Uterus (tissue), 3 donors: ENCODE measurements at regions not wholly inside any gene's neighbourhood (a gene's known extent, or its start where the extent isn't known, plus 50 kb on each side); places are given as distances from the start of the nearest gene placed in this dataset.

Experiments
- DNase-seq, 2 donors: peaks; one replicate each; pipeline ENCODE4 v3.0.0-alpha.2; 2019 to 2020
- H3K27ac ChIP-seq, 2 donors: fragments of 200-600 bp; sonication (generic); 1 replicate in 1 of 2; 2 replicates in 1 of 2; pipeline ENCODE4 v1.5.1; 2016 to 2018
- H3K27me3 ChIP-seq, 2 donors: fragments of 200-600 bp; sonication (generic); one replicate each; pipeline ENCODE4 v1.5.1; 2018 to 2019; ENCODE audit warnings: control low read depth in 1 of 2
- H3K36me3 ChIP-seq, 2 donors: fragments of 200-600 bp; sonication (generic); one replicate each; pipeline ENCODE4 v1.5.1; 2019; ENCODE audit warnings: control low read depth in 1 of 2
- H3K4me1 ChIP-seq, 2 donors: fragments of 200-600 bp; sonication (generic); one replicate each; pipeline ENCODE4 v1.5.1; 2018 to 2019; ENCODE audit warnings: control low read depth in 1 of 2
- H3K4me3 ChIP-seq, 2 donors: fragments of 200-600 bp; sonication (generic); 1 replicate in 1 of 2; 2 replicates in 1 of 2; pipeline ENCODE4 v1.5.1; 2018 to 2019; ENCODE audit warnings: mild to moderate bottlenecking in 1 of 2
- H3K9me3 ChIP-seq, 2 donors: fragments of 200-600 bp; sonication (generic); one replicate each; pipeline ENCODE4 v1.5.1; 2019; ENCODE audit warnings: control low read depth in 1 of 2
- CTCF ChIP-seq, 4 experiments: fragments of 200-600 bp in 2 of 4; fragments of 450-650 bp in 2 of 4; sonication (generic) in 2 of 4; IDR thresholded peaks; one replicate each; pipeline ENCODE4 v1.5.1; 2016 to 2019; ENCODE audit warnings: antibody characterized with exemption in 4 of 4, mild to moderate bottlenecking in 2 of 4, moderate library complexity in 1 of 4
- POLR2A ChIP-seq, 2 donors: fragments of 450-650 bp; IDR thresholded peaks; one replicate each; pipeline ENCODE4 v1.6.1; 2016; ENCODE audit warnings: antibody characterized with exemption in 2 of 2, mild to moderate bottlenecking in 1 of 2, moderate library complexity in 1 of 2
- intact Hi-C: fragments of 100-400 bp; cut with DNase I; formaldehyde crosslinking; loops from one replicate; pipeline ENCODE4 v1.15.1; 2023; ENCODE audit warnings: low total_unique reads
- donor health status: DM: yes; HTN: yes; CAD: no.

DNA sequence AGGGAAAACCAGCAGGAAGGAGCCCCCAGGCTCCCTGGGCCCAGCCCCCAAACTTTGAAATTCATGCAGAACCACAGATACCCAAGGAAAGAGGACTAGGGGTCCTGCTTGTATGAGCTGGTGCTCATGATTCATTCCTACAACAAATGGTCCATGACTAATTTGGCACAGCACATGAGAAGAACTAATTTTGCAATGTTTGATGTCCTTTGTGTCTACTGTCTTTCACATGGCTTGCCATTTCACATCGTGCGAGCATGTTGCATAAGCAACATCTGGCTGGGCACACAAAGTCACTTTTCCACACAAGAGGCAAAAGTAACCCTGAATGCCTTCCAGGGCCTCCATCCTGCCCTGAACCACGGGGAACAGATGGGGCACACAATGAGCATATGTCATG, 149.6 kb upstream of the APCDD1 start:
- no peaks in the 10 kb centered on the region for H3K4me1 ChIP-seq
- H3K4me3 ChIP-seq: no peak overlapping the region
- no peak for DNase-seq
- no peaks in the 10 kb centered on the region for H3K36me3 ChIP-seq
- no peaks in the 10 kb centered on the region for H3K9me3 ChIP-seq
- TF ChIP-seq CTCF (IDR thresholded peaks at IDR 0.05) (no peak), POLR2A (IDR thresholded peaks at IDR 0.05) (no peak)
- intact Hi-C loops: no loop called here
- H3K27ac ChIP-seq: no peak overlapping the region
- H3K27me3 ChIP-seq: no peaks in the 10 kb centered on the region

GRCh38 chr18:10306779-10307178, 147.7 kb upstream of the APCDD1 start:
- no peaks in the 10 kb centered on the region for H3K4me1 ChIP-seq
- TF ChIP-seq CTCF (IDR thresholded peaks at IDR 0.05) (no peak), POLR2A (IDR thresholded peaks at IDR 0.05) (no peak)

GRCh38 chr18:10308154-10308553, 146.3 kb upstream of the APCDD1 start:
- DNase-seq: no peak
- Histone ChIP-seq H3K36me3 (no peaks in the 10 kb centered on the region), H3K4me1 (no peaks in the 10 kb centered on the region), H3K9me3 (no peaks in the 10 kb centered on the region), H3K4me3 (no peak overlapping the region), H3K27me3 (no peaks in the 10 kb centered on the region), H3K27ac (no peak overlapping the region)
- intact Hi-C loops: no loop called here
- TF ChIP-seq CTCF (IDR thresholded peaks at IDR 0.05) (no peak), POLR2A (IDR thresholded peaks at IDR 0.05) (no peak)

More at GRCh38 chr18:10306779-10307178, 147.7 kb upstream of the APCDD1 start:
- Histone ChIP-seq H3K27ac (no peak overlapping the region), H3K36me3 (no peaks in the 10 kb centered on the region), H3K9me3 (no peaks in the 10 kb centered on the region), H3K4me3 (no peak overlapping the region), H3K27me3 (no peaks in the 10 kb centered on the region)
- DNase-seq: no peak
- intact Hi-C loops: no loop called here

DNA sequence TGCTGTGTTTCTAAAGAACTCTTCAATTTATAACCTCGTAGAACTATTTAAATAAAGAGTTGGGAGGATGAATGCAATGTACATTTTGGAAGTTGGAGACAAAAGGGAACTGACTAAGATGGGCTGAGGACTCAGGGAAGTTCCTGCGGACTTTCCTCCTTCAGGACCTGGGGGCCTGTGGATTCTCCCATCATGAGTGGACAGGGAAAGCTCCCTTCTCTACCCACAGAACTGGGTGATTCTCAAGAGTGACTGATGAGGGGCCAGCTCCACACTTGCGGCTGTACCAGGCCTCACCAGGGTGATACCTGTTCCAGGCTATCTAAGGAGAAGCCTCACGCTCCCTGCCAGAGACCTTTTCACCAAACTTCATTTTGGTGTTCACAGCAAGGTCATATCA, 143.8 kb upstream of the APCDD1 start:
- H3K27me3 ChIP-seq: no peaks in the 10 kb centered on the region
- no peak overlapping the region for H3K27ac ChIP-seq
- H3K4me1 ChIP-seq: no peaks in the 10 kb centered on the region
- no peak for DNase-seq
- H3K36me3 ChIP-seq: no peaks in the 10 kb centered on the region
- no peak for TF ChIP-seq CTCF (IDR thresholded peaks at IDR 0.05)
- no peak for TF ChIP-seq POLR2A (IDR thresholded peaks at IDR 0.05)
- no peak overlapping the region for H3K4me3 ChIP-seq
- intact Hi-C loops: no loop called here
- H3K9me3 ChIP-seq: no peaks in the 10 kb centered on the region

GRCh38 chr18:10312326-10313015, 142.0 kb upstream of the APCDD1 start:
- Histone ChIP-seq H3K36me3 (no peaks in the 10 kb centered on the region), H3K27me3 (no peaks in the 10 kb centered on the region), H3K4me3 (no peak overlapping the region), H3K27ac (no peak overlapping the region), H3K4me1 (no peaks in the 10 kb centered on the region), H3K9me3 (no peaks in the 10 kb centered on the region)
- TF ChIP-seq POLR2A (IDR thresholded peaks at IDR 0.05) (no peak), CTCF (IDR thresholded peaks at IDR 0.05) (no peak)
- DNase-seq: no peak
- intact Hi-C loops: no loop called here
